ENCODE measurements at regions not wholly inside any gene's neighbourhood (a gene's known extent, or its start where the extent isn't known, plus 50 kb on each side); places are given as distances from the start of the nearest gene placed in this dataset.
"Not testable (repeated sequence)": the region's sequence is repeated elsewhere in the genome, so short reads cannot be mapped to it uniquely, and the experiment has no call there.

DNA sequence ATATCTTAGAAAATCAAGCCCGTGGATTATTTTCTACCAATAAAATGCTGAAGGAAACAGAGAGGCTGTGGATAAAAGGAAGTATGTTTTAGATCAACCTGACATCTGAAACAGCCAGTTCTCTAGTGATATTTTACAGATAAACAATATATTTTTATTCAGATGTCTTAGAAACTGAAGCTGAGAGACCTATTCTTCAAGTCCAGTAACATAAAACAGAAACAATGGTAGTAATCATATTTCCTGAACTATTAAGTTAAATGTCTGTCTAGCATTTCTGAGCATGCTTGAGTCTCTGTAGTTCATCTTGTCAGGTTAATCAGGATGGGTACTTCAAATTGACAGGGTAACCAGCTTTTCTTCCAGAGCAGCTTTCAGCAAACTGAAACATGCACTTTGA lies 449.6 kb upstream of the TOM1L1 start:
- Histone ChIP-seq H3K4me2 (ENCODE audit: low read length) (no peak overlapping the region), H3K9ac (ENCODE audit: low read length) (no peak overlapping the region), H2AFZ (ENCODE audit: low read length) (no peak overlapping the region), H3K27me3 (ENCODE audit: low read length) (no peaks in the 10 kb centered on the region), H3K79me2 (ENCODE audit: low read length) (no peaks in the 10 kb centered on the region), H3F3A (ENCODE audit: low read length, unreplicated experiment) (no peaks in the 10 kb centered on the region), H3K9me3 (ENCODE audit: low read length) (peaks cover 41% of the 10 kb centered on the region), H4K20me1 (ENCODE audit: low read length) (no peaks in the 10 kb centered on the region), H3K36me3 (ENCODE audit: low read depth, low read length) (no peaks in the 10 kb centered on the region), H3K27ac (ENCODE audit: low read length) (no peak overlapping the region), H3K4me3 (ENCODE audit: low read length) (no peak overlapping the region), H3K4me1 (ENCODE audit: insufficient read depth, low read length) (no peaks in the 10 kb centered on the region), H3K9me2 (replicated peaks; ENCODE audit: low read length) (no peaks in the 10 kb centered on the region)
- no peak for ATAC-seq
- DNase-seq = no peak
- no TSS peak for BruUV-seq (replicated peaks)
- ChIA-PET POLR2A (ENCODE audit: unreplicated experiment) (no interaction called here), CTCF (no interaction called here)
- intact Hi-C loops (cut with micrococcal nuclease) = no loop called here
- no peak for TF ChIP-seq EZH2phosphoT487 (IDR thresholded peaks at IDR 0.05; ENCODE audit: borderline replicate concordance, low read length)
- no peak for TF ChIP-seq EZH2 (IDR thresholded peaks at IDR 0.05; ENCODE audit: low read length, unreplicated experiment)
- no peak for TF ChIP-seq CTCF (conservative IDR thresholded peaks at IDR 0.05; ENCODE audit: low read depth, low read length)

DNA sequence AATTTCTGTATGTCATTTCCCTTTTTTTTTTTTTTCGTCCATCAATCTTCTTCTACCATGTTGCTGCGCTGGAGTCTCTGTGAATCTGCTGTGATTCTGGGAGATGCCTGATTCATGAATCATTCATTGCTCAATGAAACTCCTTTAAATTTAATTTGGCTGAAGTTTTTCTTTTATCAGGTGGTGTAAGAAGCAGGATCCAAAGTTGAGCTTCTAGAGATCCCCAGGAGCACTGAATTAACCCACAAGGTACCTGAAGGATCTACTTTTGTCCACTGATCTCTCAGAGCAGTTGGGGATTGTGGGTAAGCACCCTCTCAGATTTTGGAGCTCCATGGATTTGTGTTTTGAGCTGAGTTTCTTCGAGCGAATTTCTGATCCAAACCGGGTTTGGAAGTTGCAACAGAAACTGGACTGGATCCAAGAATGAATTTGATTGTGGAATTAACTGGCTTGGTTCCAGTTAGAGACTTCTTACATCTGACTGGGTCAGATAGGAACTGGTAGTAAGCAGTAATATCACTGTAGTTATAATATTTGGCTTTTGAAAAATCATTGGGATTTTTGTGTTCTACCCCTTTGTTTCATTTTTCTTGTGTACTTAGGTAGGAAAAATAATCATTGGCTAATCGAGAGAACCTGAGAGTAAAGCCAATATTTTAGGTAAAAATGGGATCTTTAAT lies 447.8 kb upstream of the TOM1L1 start:
- peaks cover 56% of the 10 kb centered on the region for H3K9me3 ChIP-seq (ENCODE audit: low read length)
- ChIA-PET CTCF (no interaction called here), POLR2A (ENCODE audit: unreplicated experiment) (no interaction called here)
- intact Hi-C loops (cut with micrococcal nuclease) = no loop called here
- H3K27ac ChIP-seq (ENCODE audit: low read length) = no peak overlapping the region
- no peak overlapping the region for H3K4me2 ChIP-seq (ENCODE audit: low read length)
- no peaks in the 10 kb centered on the region for H3K79me2 ChIP-seq (ENCODE audit: low read length)
- DNase-seq = no peak
- no peaks in the 10 kb centered on the region for H3F3A ChIP-seq (ENCODE audit: low read length, unreplicated experiment)
- no TSS peak for BruUV-seq (replicated peaks)
- H2AFZ ChIP-seq (ENCODE audit: low read length) = no peak overlapping the region
- no peaks in the 10 kb centered on the region for H3K36me3 ChIP-seq (ENCODE audit: low read depth, low read length)
- H3K9me2 ChIP-seq (replicated peaks; ENCODE audit: low read length) = no peaks in the 10 kb centered on the region
- H3K4me3 ChIP-seq (ENCODE audit: low read length) = no peak overlapping the region
- no peaks in the 10 kb centered on the region for H3K27me3 ChIP-seq (ENCODE audit: low read length)
- ATAC-seq = no peak
- H3K4me1 ChIP-seq (ENCODE audit: insufficient read depth, low read length) = no peaks in the 10 kb centered on the region
- H4K20me1 ChIP-seq (ENCODE audit: low read length) = no peaks in the 10 kb centered on the region
- no peak for TF ChIP-seq CTCF (conservative IDR thresholded peaks at IDR 0.05; ENCODE audit: low read depth, low read length)
- H3K9ac ChIP-seq (ENCODE audit: low read length) = no peak overlapping the region

DNA sequence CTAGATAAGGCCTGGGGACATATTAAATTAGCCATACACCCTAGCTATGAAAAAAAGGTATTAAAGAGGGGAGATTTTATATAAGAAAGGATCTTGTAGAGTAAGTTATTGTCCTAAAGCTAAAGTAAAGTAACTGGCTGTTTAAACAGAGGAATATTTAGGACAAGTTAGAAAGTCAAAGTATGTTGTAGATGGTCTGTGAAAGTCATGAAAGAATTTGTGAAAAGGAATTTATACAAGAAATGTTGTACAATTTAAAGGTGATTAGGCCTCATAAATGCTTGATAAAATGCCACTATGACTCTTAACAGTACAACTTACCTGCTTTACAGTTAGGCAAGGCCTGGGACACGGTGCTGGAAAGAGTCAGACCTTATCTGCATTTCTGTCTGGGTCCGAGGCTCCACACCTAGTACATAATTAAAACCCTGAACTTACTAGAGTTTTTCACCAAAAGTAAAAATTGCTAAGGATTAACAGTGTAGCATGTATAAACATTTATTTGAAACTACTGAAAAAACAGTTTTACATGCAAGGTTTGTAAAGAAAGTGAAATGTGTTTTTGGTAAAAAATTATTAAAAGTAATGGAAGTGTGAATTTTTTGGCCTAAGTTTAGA lies 445.3 kb upstream of the TOM1L1 start:
- Histone ChIP-seq H3K79me2 (ENCODE audit: low read length) (no peaks in the 10 kb centered on the region), H3K4me1 (ENCODE audit: insufficient read depth, low read length) (no peaks in the 10 kb centered on the region), H3K9me3 (ENCODE audit: low read length) (peaks cover 54% of the 10 kb centered on the region), H3F3A (ENCODE audit: low read length, unreplicated experiment) (no peaks in the 10 kb centered on the region), H3K27ac (ENCODE audit: low read length) (no peak overlapping the region), H3K4me2 (ENCODE audit: low read length) (no peak overlapping the region), H3K27me3 (ENCODE audit: low read length) (no peaks in the 10 kb centered on the region), H3K9me2 (replicated peaks; ENCODE audit: low read length) (no peaks in the 10 kb centered on the region), H3K4me3 (ENCODE audit: low read length) (no peak overlapping the region), H4K20me1 (ENCODE audit: low read length) (no peaks in the 10 kb centered on the region), H2AFZ (ENCODE audit: low read length) (no peak overlapping the region), H3K36me3 (ENCODE audit: low read depth, low read length) (no peaks in the 10 kb centered on the region), H3K9ac (ENCODE audit: low read length) (no peak overlapping the region)
- CTCF ChIA-PET = no interaction called here
- intact Hi-C loops (cut with micrococcal nuclease) = no loop called here
- DNase-seq (peak; percentile 7), ATAC-seq (no peak)
- POLR2A ChIA-PET (ENCODE audit: unreplicated experiment) = no interaction called here
- no TSS peak for BruUV-seq (replicated peaks)
- TF ChIP-seq EZH2phosphoT487 (IDR thresholded peaks at IDR 0.05; ENCODE audit: borderline replicate concordance, low read length) (no peak), EZH2 (IDR thresholded peaks at IDR 0.05; ENCODE audit: low read length, unreplicated experiment) (no peak), CTCF (conservative IDR thresholded peaks at IDR 0.05; ENCODE audit: low read depth, low read length) (no peak)

- DNase-seq; H3K4me2 ChIP-seq (ENCODE audit: low read length); H3K36me3 ChIP-seq (ENCODE audit: low read depth, low read length); H2AFZ ChIP-seq (ENCODE audit: low read length); ATAC-seq; H3K4me1 ChIP-seq (ENCODE audit: insufficient read depth, low read length); H3K27me3 ChIP-seq (ENCODE audit: low read length); H3K27ac ChIP-seq (ENCODE audit: low read length); H3K9me2 ChIP-seq (replicated peaks; ENCODE audit: low read length); H3K79me2 ChIP-seq (ENCODE audit: low read length); H3K9ac ChIP-seq (ENCODE audit: low read length); BruUV-seq (replicated peaks); H3F3A ChIP-seq (ENCODE audit: low read length, unreplicated experiment); CTCF ChIA-PET; H3K4me3 ChIP-seq (ENCODE audit: low read length); intact Hi-C loops (cut with micrococcal nuclease); H4K20me1 ChIP-seq (ENCODE audit: low read length); POLR2A ChIA-PET (ENCODE audit: unreplicated experiment): not testable (repeated sequence)
- H3K9me3 ChIP-seq (ENCODE audit: low read length) = peaks cover 40% of the 10 kb centered on the region
Observed at GRCh38 chr17:54465443-54465842, 435.2 kb upstream of the TOM1L1 start.
